ENCODE measurements at regions not wholly inside any gene's neighbourhood (a gene's known extent, or its start where the extent isn't known, plus 50 kb on each side); places are given as distances from the start of the nearest gene placed in this dataset.
"Not testable (repeated sequence)": the region's sequence is repeated elsewhere in the genome, so short reads cannot be mapped to it uniquely, and the experiment has no call there.

GRCh38 chr4:95929448-95930064 is 89.7 kb downstream of the PDHA2 start:
- whole genome bisulfite sequencing, 4 donors, result 50 to 59% (median 54%) methylated on average over 1 of the region's 1 CpG

GRCh38 chr4:95939141-95939540 is 99.2 kb downstream of the PDHA2 start:
- Histone ChIP-seq H3K9me3 (peaks cover 0 to 6% (median 0%) of the 10 kb centered on the region in 12 donors), H3K27ac (no peak overlapping the region), H3K4me3 (no peak overlapping the region), H3K4me1 (no peaks in the 10 kb centered on the region), H3K36me3 (no peaks in the 10 kb centered on the region), H3K27me3 (no peaks in the 10 kb centered on the region)
- intact Hi-C loops (cut with DNase I), result no loop called here
- ATAC-seq (no peak), DNase-seq (no peak)
- no peak for TF ChIP-seq CTCF (IDR thresholded peaks at IDR 0.05)
- TF ChIP-seq POLR2A (IDR thresholded peaks at IDR 0.05), result no peak
- WGBS, 4 donors, result 77 to 96% (median 86%) methylated on average over 1 of the region's 1 CpG

More at GRCh38 chr4:95929448-95930064, 89.7 kb downstream of the PDHA2 start:
- no peak for TF ChIP-seq POLR2A (IDR thresholded peaks at IDR 0.05)
- Histone ChIP-seq H3K27me3 (no peaks in the 10 kb centered on the region), H3K4me1 (no peaks in the 10 kb centered on the region), H3K27ac (no peak overlapping the region), H3K36me3 (no peaks in the 10 kb centered on the region), H3K9me3 (peaks cover 0 to 42% (median 20%) of the 10 kb centered on the region in 12 donors), H3K4me3 (no peak overlapping the region)
- DNase-seq, result no peak
- ATAC-seq, result no peak
- intact Hi-C loops (cut with DNase I), result no loop called here

- Histone ChIP-seq H3K36me3 (no peaks in the 10 kb centered on the region), H3K27ac (no peak overlapping the region), H3K4me3 (no peak overlapping the region), H3K9me3 (peaks cover 0 to 18% (median 5%) of the 10 kb centered on the region in 12 donors), H3K4me1 (no peaks in the 10 kb centered on the region), H3K27me3 (no peaks in the 10 kb centered on the region)
- WGBS, 4 donors, result 55 to 66% (median 61%) methylated on average over 3 of the region's 3 CpGs
- ATAC-seq (no peak), DNase-seq (no peak)
- intact Hi-C loops (cut with DNase I), result no loop called here
- no peak for TF ChIP-seq CTCF (IDR thresholded peaks at IDR 0.05)
- no peak for TF ChIP-seq POLR2A (IDR thresholded peaks at IDR 0.05)
Measured at GRCh38 chr4:95949136-95949765, 109.4 kb downstream of the PDHA2 start.

GRCh38 chr4:95949808-95950207 is 109.9 kb downstream of the PDHA2 start:
- TF ChIP-seq POLR2A (IDR thresholded peaks at IDR 0.05) (no peak), CTCF (IDR thresholded peaks at IDR 0.05) (no peak)
- H3K27ac ChIP-seq, result no peak overlapping the region
- no peaks in the 10 kb centered on the region for H3K4me1 ChIP-seq
- intact Hi-C loops (cut with DNase I), result no loop called here
- no peak overlapping the region for H3K4me3 ChIP-seq
- no peak for DNase-seq
- no peaks in the 10 kb centered on the region for H3K36me3 ChIP-seq
- H3K27me3 ChIP-seq, result no peaks in the 10 kb centered on the region
- WGBS, 4 donors, result 96 to 98% (median 97%) methylated on average over 1 of the region's 1 CpG
- peaks cover 0 to 18% (median 5%) of the 10 kb centered on the region in 12 donors for H3K9me3 ChIP-seq
- ATAC-seq, result no peak

- H3K27me3 ChIP-seq; DNase-seq; H3K9me3 ChIP-seq; intact Hi-C loops (cut with DNase I); H3K4me1 ChIP-seq; ATAC-seq; H3K27ac ChIP-seq; H3K4me3 ChIP-seq; H3K36me3 ChIP-seq: not testable (repeated sequence)
- WGBS, 4 donors, result 63 to 72% (median 66%) methylated on average over 2 of the region's 2 CpGs
Measured at GRCh38 chr4:95952538-95952937, 112.6 kb downstream of the PDHA2 start.
